HepG2 (cell line): ENCODE measurements at regions not wholly inside any gene's neighbourhood (a gene's known extent, or its start where the extent isn't known, plus 50 kb on each side); places are given as distances from the start of the nearest gene placed in this dataset.

Source experiments
- ATAC-seq: fragments of 200-7000 bp; cut with Tn5 transposase; 3 replicates; pipeline ENCODE4 v1.9.1; 2020; ENCODE audit warnings: mild to moderate bottlenecking, moderate library complexity
- BruUV-seq: library from RNA; stranded (reverse); fragments of 400-500 nt; replicated peaks from 2 replicates; lab custom pipeline; 2021; lab: Mats Ljungman, UMichigan
- CTCF ChIA-PET: fragments of 300-600 bp; formaldehyde crosslinking; extraction: SDS; loops from one replicate; lab custom pipeline; 2021; ENCODE audit warnings: low total read pairs, inconsistent platforms, low intra/inter-chr PET ratio; lab: Yijun Ruan, JAX
- POLR2A ChIA-PET: fragments of 350-600 bp; sonication (Branson Sonifier 250); formaldehyde crosslinking; loops from one replicate; lab custom pipeline; 2020; ENCODE audit warnings: antibody characterized with exemption, inconsistent platforms; lab: Yijun Ruan, JAX
- DNase-seq: peaks from one replicate; pipeline ENCODE4 v3.0.0-alpha.2; 2015; ENCODE audit warnings: low spot score
- FAIRE-seq: peaks from 3 replicates; lab custom pipeline; 2011; peaks lifted over from hg19 to GRCh38; lab: Jason Lieb, UNC
- H2AFZ ChIP-seq: one replicate; pipeline ENCODE4 v1.6.1; 2011; ENCODE audit warnings: low read length, inconsistent platforms
- H3K27ac ChIP-seq: fragments of 300-600 bp; 3 replicates; pipeline ENCODE4 v1.8.0; 2011; ENCODE audit warnings: mixed run types, mild to moderate bottlenecking, mixed read lengths, low read length, inconsistent platforms; ENCODE audit not compliant: insufficient read depth; ENCODE audit errors: extremely low read length
- H3K27me3 ChIP-seq, 2 experiments: fragments of 200-600 bp in 1 of 2; 2 replicates in 1 of 2; 3 replicates in 1 of 2; pipeline versions ENCODE4 v1.6.0 to v1.8.0; 2011; ENCODE audit warnings: low read length in 2 of 2, mild to moderate bottlenecking in 2 of 2, moderate library complexity in 2 of 2, inconsistent platforms in 1 of 2; ENCODE audit not compliant: insufficient read depth in 2 of 2, control insufficient read depth in 1 of 2
- H3K36me3 ChIP-seq, 2 experiments: fragments of 200-600 bp in 1 of 2; replicated peaks in 1 of 2; 2 replicates in 1 of 2; 3 replicates in 1 of 2; pipeline versions ENCODE4 v1.5.1 to v1.8.0; 2011; ENCODE audit warnings: low read length in 2 of 2, inconsistent platforms in 1 of 2; ENCODE audit not compliant: insufficient read depth in 2 of 2, control insufficient read depth in 1 of 2
- H3K4me1 ChIP-seq: 2 replicates; pipeline ENCODE4 v1.5.1; 2012; ENCODE audit warnings: low read length, inconsistent platforms; ENCODE audit not compliant: insufficient read depth
- H3K4me2 ChIP-seq: 2 replicates; pipeline ENCODE4 v1.6.0; 2011; ENCODE audit warnings: low read depth, low read length, inconsistent platforms
- H3K4me3 ChIP-seq, 3 experiments: fragments of 200-600 bp in 1 of 3; sonication (generic), shearing (Covaris generic) in 1 of 3; replicated peaks in 1 of 3; 2 replicates each; pipeline ENCODE4 v1.5.1; 2011 to 2016; ENCODE audit warnings: low read length in 3 of 3, inconsistent platforms in 2 of 3, low read depth in 2 of 3, mild to moderate bottlenecking in 2 of 3, control low read depth in 1 of 3, mixed read lengths in 1 of 3; ENCODE audit not compliant: insufficient read depth in 1 of 3
- H3K79me2 ChIP-seq: one replicate; pipeline ENCODE4 v1.6.1; 2011; ENCODE audit warnings: low read length, inconsistent platforms; ENCODE audit not compliant: insufficient read depth
- H3K9ac ChIP-seq: 2 replicates; pipeline ENCODE4 v1.6.0; 2011; ENCODE audit warnings: mild to moderate bottlenecking, low read depth, low read length, inconsistent platforms; ENCODE audit not compliant: insufficient read depth
- H3K9me3 ChIP-seq: 2 replicates; pipeline ENCODE4 v1.5.1; 2012; ENCODE audit warnings: mild to moderate bottlenecking, low read length
- H4K20me1 ChIP-seq: 2 replicates; pipeline ENCODE4 v1.6.0; 2011; ENCODE audit warnings: inconsistent platforms, mild to moderate bottlenecking, low read length, moderate library complexity; ENCODE audit not compliant: insufficient read depth
- EHMT2 ChIP-seq: fragments of 200-600 bp; sonication (generic); IDR thresholded peaks from 2 replicates; pipeline ENCODE4 v1.7.0; 2017; ENCODE audit warnings: antibody characterized with exemption, low read depth, low read length, borderline replicate concordance
- IRF2 ChIP-seq: IDR thresholded peaks from 2 replicates; pipeline ENCODE4 v1.6.1; 2018; ENCODE audit warnings: missing genetic modification reagents, missing compliant biosample characterization
- MTA1 ChIP-seq: sonication (generic); formaldehyde crosslinking; IDR thresholded peaks from 2 replicates; pipeline ENCODE4 v1.4.0; 2020; ENCODE audit warnings: missing genetic modification reagents, mild to moderate bottlenecking, borderline replicate concordance
- THAP9 ChIP-seq: sonication (generic); formaldehyde crosslinking; IDR thresholded peaks from 2 replicates; pipeline ENCODE4; 2020; ENCODE audit warnings: missing genetic modification reagents, mild to moderate bottlenecking, borderline replicate concordance
- ZBTB38 ChIP-seq: sonication (generic); formaldehyde crosslinking; IDR thresholded peaks from 2 replicates; pipeline ENCODE4 v1.5.1; 2020; ENCODE audit warnings: mild to moderate bottlenecking, missing genetic modification reagents
- ZBTB39 ChIP-seq: sonication (generic); formaldehyde crosslinking; IDR thresholded peaks from 2 replicates; pipeline ENCODE4 v1.5.0; 2020; ENCODE audit warnings: missing genetic modification reagents
- ZFP90 ChIP-seq: sonication (generic); formaldehyde crosslinking; IDR thresholded peaks from 2 replicates; pipeline ENCODE4 v1.8.0; 2022; ENCODE audit warnings: missing genetic modification reagents, mild to moderate bottlenecking, inconsistent platforms, borderline replicate concordance
- ZNF138 ChIP-seq: sonication (generic); formaldehyde crosslinking; IDR thresholded peaks from 2 replicates; pipeline ENCODE4 v1.5.0; 2020; ENCODE audit warnings: mild to moderate bottlenecking, low read depth, missing genetic modification reagents
- ZNF180 ChIP-seq: sonication (generic); formaldehyde crosslinking; IDR thresholded peaks from 2 replicates; pipeline ENCODE4 v1.4.0; 2020; ENCODE audit warnings: low read depth, missing genetic modification reagents, borderline replicate concordance
- WGBS: methylation state at CpG from one replicate; pipeline ENCODE4 v1.1.6; 2017; ENCODE audit warnings: low lambda C conversion rate; 5-methylcytosine and 5-hydroxymethylcytosine counted together
- in situ Hi-C: cut with HindIII; loops from 2 replicates; pipeline ENCODE4 v1.10.0; 2017; ENCODE audit warnings: low pct_unique_long_range_greater_than_20kb; ENCODE audit not compliant: extremely low pct_ligation_motif_present
- intact Hi-C: fragments of 100-400 bp; cut with micrococcal nuclease; formaldehyde crosslinking; loops from one replicate; pipeline ENCODE4 v1.10.0; 2022; ENCODE audit not compliant: unreplicated experiment

- TF ChIP-seq ZBTB39 (CRISPR knock-in tag) (no peak), ZFP90 (CRISPR knock-in tag) (no peak)
Measured at GRCh38 chr6:156695742-156696141, 81.4 kb upstream of the ARID1B start (continued).

DNA sequence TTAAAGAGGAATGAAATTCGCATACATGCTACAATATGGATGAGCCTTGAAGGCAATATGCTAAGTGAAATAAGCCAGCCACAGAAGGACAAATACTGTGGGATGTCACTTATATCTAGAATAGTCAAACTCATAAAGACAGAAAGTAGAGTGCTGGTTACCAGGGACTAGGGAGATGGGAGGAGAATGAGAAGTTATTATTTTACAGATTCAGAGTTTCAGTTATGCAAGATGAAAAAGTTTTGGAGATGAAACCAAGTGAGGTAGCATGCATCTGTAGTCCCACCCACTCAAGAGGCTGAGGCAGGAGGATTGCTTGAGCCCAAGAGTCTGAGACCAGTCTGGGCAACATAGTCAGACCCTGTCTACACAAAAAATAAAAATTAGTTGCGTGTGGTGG is 82.5 kb upstream of the ARID1B start:
- WGBS: 16% methylated on average over 2 of the region's 2 CpGs
- H4K20me1 ChIP-seq: no peaks in the 10 kb centered on the region
- in situ Hi-C loops: no loop called here
- ChIA-PET POLR2A (no interaction called here), CTCF (no interaction called here)
- intact Hi-C loops: no loop called here
- no peaks in the 10 kb centered on the region for H3K4me1 ChIP-seq
- no peaks in the 10 kb centered on the region for H3K36me3 ChIP-seq
- no peak overlapping the region for H3K4me2 ChIP-seq
- H3K27me3 ChIP-seq: peaks cover 0 to 23% of the 10 kb centered on the region in 2 experiments; a peak in 2 of 5 replicates
- no peak overlapping the region for H3K27ac ChIP-seq
- no peak overlapping the region for H2AFZ ChIP-seq
- TF ChIP-seq ZNF180 (no peak), ZBTB38 (CRISPR knock-in tag) (no peak), IRF2 (CRISPR knock-in tag) (no peak), EHMT2 (no peak), THAP9 (CRISPR knock-in tag) (no peak), MTA1 (CRISPR knock-in tag) (no peak), ZNF138 (no peak)
- no peak overlapping the region for H3K4me3 ChIP-seq
- no peaks in the 10 kb centered on the region for H3K9me3 ChIP-seq
- FAIRE-seq (no peak), ATAC-seq (no peak), DNase-seq (no peak)
- no peaks in the 10 kb centered on the region for H3K79me2 ChIP-seq
- H3K9ac ChIP-seq: no peak overlapping the region
- no TSS peak for BruUV-seq
